ENCODE measurements at regions not wholly inside any gene's neighbourhood (a gene's known extent, or its start where the extent isn't known, plus 50 kb on each side); places are given as distances from the start of the nearest gene placed in this dataset.
A peak's percentile ranks its signal among the peaks of the same experiment; 100 is the strongest.

GRCh38 chr22:22706253-22706915 is 62.0 kb downstream of the GGTLC2 start:
- no peaks in the 10 kb centered on the region for H3K4me1 ChIP-seq (ENCODE audit: insufficient read depth, low read length)
- no peak overlapping the region for H3K4me2 ChIP-seq (ENCODE audit: insufficient read depth, insufficient read length, low read length)
- no peak overlapping the region for H3K27ac ChIP-seq (ENCODE audit: insufficient read length, low read depth, low read length)
- H3K9me3 ChIP-seq (ENCODE audit: control insufficient read depth, low read depth, low read length), result no peaks in the 10 kb centered on the region
- no peak overlapping the region for H4K5ac ChIP-seq (ENCODE audit: insufficient read length, low read depth, low read length)
- no peak overlapping the region for H4K91ac ChIP-seq (ENCODE audit: insufficient read length, low read depth, low read length)
- H3K79me1 ChIP-seq (ENCODE audit: insufficient read depth, low read depth, low read length, poor library complexity, severe bottlenecking), result no peaks in the 10 kb centered on the region
- H3K4ac ChIP-seq (ENCODE audit: low read depth, low read length), result no peak overlapping the region
- no peak overlapping the region for H2BK120ac ChIP-seq (ENCODE audit: low read depth, low read length, poor library complexity, severe bottlenecking)
- WGBS (ENCODE audit: extremely low coverage, insufficient read length, low lambda C conversion rate), result no CpG with 5 or more reads among the region's 4 CpGs
- H3K18ac ChIP-seq (ENCODE audit: insufficient read length, low read depth, low read length), result no peak overlapping the region
- TF ChIP-seq CTCF (conservative IDR thresholded peaks at IDR 0.05), result no peak
- no peak overlapping the region for H2AK5ac ChIP-seq (ENCODE audit: insufficient read length, low read length)
- peaks cover 24% of the 10 kb centered on the region; the same call in 1 of the 2 replicates for H3K27me3 ChIP-seq (ENCODE audit: insufficient read depth, low read length)
- no peak overlapping the region for H3K9ac ChIP-seq (ENCODE audit: extremely low read depth, insufficient read length, low read length)
- no peak overlapping the region for H3K27ac Mint-ChIP-seq
- no peaks in the 10 kb centered on the region for H3K36me3 Mint-ChIP-seq (ENCODE audit: insufficient read depth in 1 of 3, low read depth in 3 of 3)
- H2BK5ac ChIP-seq (ENCODE audit: insufficient read length, low read length), result no peak overlapping the region
- H3K14ac ChIP-seq (ENCODE audit: insufficient read depth, low read length), result no peak overlapping the region; the same call in 1 of the 2 replicates
- H3K23ac ChIP-seq (ENCODE audit: insufficient read length, low read depth, low read length), result no peak overlapping the region
- peak; percentile 11 for DNase-seq
- no peak overlapping the region for H2BK12ac ChIP-seq (ENCODE audit: insufficient read length, low read depth, low read length)
- no peaks in the 10 kb centered on the region for H4K20me1 ChIP-seq (ENCODE audit: control insufficient read depth, insufficient read depth, insufficient read length)
- no peaks in the 10 kb centered on the region for H3K79me2 ChIP-seq (ENCODE audit: insufficient read depth, low read length)
- H2BK15ac ChIP-seq (ENCODE audit: low read depth, low read length), result no peak overlapping the region
- H3K56ac ChIP-seq (ENCODE audit: insufficient read length, low read depth, low read length), result no peak overlapping the region
- H4K8ac ChIP-seq (replicated peaks; ENCODE audit: insufficient read length, low read depth, low read length), result no peak overlapping the region
- H3K23me2 ChIP-seq (ENCODE audit: insufficient read length, low read depth, low read length, poor library complexity, severe bottlenecking), result no peaks in the 10 kb centered on the region
- no peak overlapping the region for H2AFZ ChIP-seq (ENCODE audit: low read length)
- H3K9me3 Mint-ChIP-seq, result no peaks in the 10 kb centered on the region
- peaks cover 100% of the 10 kb centered on the region for H3K27me3 Mint-ChIP-seq (ENCODE audit: low read depth)
- H2BK20ac ChIP-seq (ENCODE audit: low read depth, low read length, poor library complexity, severe bottlenecking), result no peak overlapping the region
- no peaks in the 10 kb centered on the region for H3K4me1 Mint-ChIP-seq
- no peak overlapping the region for H3T11ph ChIP-seq (ENCODE audit: low read length)
- H3K4me3 Mint-ChIP-seq, result no peak overlapping the region
